Sigmoid colon (tissue), 6 donors: ENCODE measurements at regions not wholly inside any gene's neighbourhood (a gene's known extent, or its start where the extent isn't known, plus 50 kb on each side); places are given as distances from the start of the nearest gene placed in this dataset.
"Not testable (repeated sequence)": the region's sequence is repeated elsewhere in the genome, so short reads cannot be mapped to it uniquely, and the experiment has no call there.

Source experiments
- DNase-seq: peaks from one replicate; pipeline ENCODE4 v3.0.0-alpha.2; 2019
- H3K27ac ChIP-seq, 4 donors: fragments of 200-600 bp; sonication (generic); one replicate each; pipeline ENCODE4 v1.5.1; 2016 to 2019; ENCODE audit warnings: mild to moderate bottlenecking in 1 of 4
- H3K27me3 ChIP-seq, 3 donors: fragments of 200-600 bp; sonication (generic); one replicate each; pipeline ENCODE4 v1.5.1; 2019; ENCODE audit warnings: mild to moderate bottlenecking in 1 of 3
- H3K36me3 ChIP-seq, 4 donors: fragments of 200-600 bp; sonication (generic); one replicate each; pipeline ENCODE4 v1.5.1; 2016 to 2019
- H3K4me1 ChIP-seq, 4 donors: fragments of 200-600 bp; sonication (generic); one replicate each; pipeline ENCODE4 v1.5.1; 2017 to 2019
- H3K4me3 ChIP-seq, 4 donors: fragments of 200-600 bp; sonication (generic); one replicate each; pipeline ENCODE4 v1.5.1; 2017 to 2019; ENCODE audit warnings: mild to moderate bottlenecking in 2 of 4, moderate library complexity in 1 of 4
- H3K9me3 ChIP-seq, 4 donors: fragments of 200-600 bp in 3 of 4; sonication (generic) in 3 of 4; one replicate each; pipeline versions ENCODE4 v1.5.1 to v1.6.1; 2013 to 2019
- CTCF ChIP-seq, 4 experiments: fragments of 450-650 bp in 3 of 4; fragments of 200-600 bp in 1 of 4; IDR thresholded peaks; one replicate each; pipeline ENCODE4 v1.5.1; 2016 to 2019; ENCODE audit warnings: antibody characterized with exemption in 4 of 4, mild to moderate bottlenecking in 3 of 4, moderate library complexity in 2 of 4
- EP300 ChIP-seq, 4 donors: sonication (generic); formaldehyde crosslinking; IDR thresholded peaks; one replicate each; pipeline ENCODE4 v1.6.1; 2017; ENCODE audit warnings: antibody characterized with exemption in 4 of 4
- POLR2A ChIP-seq, 2 donors: fragments of 450-650 bp; IDR thresholded peaks; one replicate each; pipeline ENCODE4 v1.6.1; 2016; ENCODE audit warnings: antibody characterized with exemption in 2 of 2, mild to moderate bottlenecking in 2 of 2, moderate library complexity in 2 of 2
- POLR2AphosphoS5 ChIP-seq, 4 donors: sonication (generic); formaldehyde crosslinking; IDR thresholded peaks; one replicate each; pipeline ENCODE4 v1.6.1; 2017; ENCODE audit warnings: antibody characterized with exemption in 4 of 4
- WGBS, 2 donors: extraction: QIAGEN DNeasy Blood & Tissue Kit; methylation state at CpG; one replicate each; pipeline ENCODE4 v1.1.7; 2013; 5-methylcytosine and 5-hydroxymethylcytosine counted together
- intact Hi-C: fragments of 100-400 bp; cut with DNase I; formaldehyde crosslinking; loops from one replicate; pipeline ENCODE4 v1.15.1; 2023
- donor health status: healthy with polysubstance abuse.
- donor health status: healthy.

DNA sequence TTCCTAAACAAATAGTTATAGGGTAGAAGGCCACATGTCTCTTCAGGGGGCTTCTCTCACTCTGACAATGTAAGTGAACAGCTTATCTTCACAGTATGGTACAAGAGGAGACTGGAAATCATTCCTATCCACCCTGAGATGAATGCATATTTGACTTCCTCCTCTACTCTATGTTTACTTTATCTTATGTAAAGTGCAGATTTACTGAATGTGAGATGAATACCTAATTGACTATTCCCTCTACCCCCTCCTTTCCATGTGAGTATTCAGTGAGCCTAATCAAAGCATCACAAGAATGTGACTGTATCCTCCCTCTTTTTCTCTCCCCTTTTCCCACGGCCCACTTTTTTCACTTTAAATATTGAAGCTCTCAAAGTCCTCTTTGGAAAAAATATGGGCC, 132.5 kb downstream of the BACH1 start:
- H3K4me1 ChIP-seq = no peaks in the 10 kb centered on the region
- TF ChIP-seq POLR2A (IDR thresholded peaks at IDR 0.05) (no peak), CTCF (IDR thresholded peaks at IDR 0.05) (no peak), POLR2AphosphoS5 (IDR thresholded peaks at IDR 0.05) (no peak), EP300 (IDR thresholded peaks at IDR 0.05) (no peak)
- H3K27ac ChIP-seq = no peak overlapping the region
- 68 to 73% methylated on average over 1 of the region's 1 CpG for WGBS, 2 donors
- H3K36me3 ChIP-seq = no peaks in the 10 kb centered on the region
- DNase-seq = no peak
- intact Hi-C loops = no loop called here
- no peaks in the 10 kb centered on the region for H3K9me3 ChIP-seq
- H3K4me3 ChIP-seq = no peak overlapping the region
- no peaks in the 10 kb centered on the region for H3K27me3 ChIP-seq

GRCh38 chr21:29431680-29432079, 133.0 kb downstream of the BACH1 start:
- Histone ChIP-seq H3K9me3 (no peaks in the 10 kb centered on the region), H3K27me3 (no peaks in the 10 kb centered on the region), H3K27ac (no peak overlapping the region), H3K4me3 (no peak overlapping the region), H3K36me3 (no peaks in the 10 kb centered on the region), H3K4me1 (no peaks in the 10 kb centered on the region)
- WGBS, 2 donors = 95% methylated on average over 5 of the region's 5 CpGs
- intact Hi-C loops = no loop called here
- no peak for DNase-seq
- no peak for TF ChIP-seq EP300 (IDR thresholded peaks at IDR 0.05)
- no peak for TF ChIP-seq CTCF (IDR thresholded peaks at IDR 0.05)
- no peak for TF ChIP-seq POLR2A (IDR thresholded peaks at IDR 0.05)
- TF ChIP-seq POLR2AphosphoS5 (IDR thresholded peaks at IDR 0.05) = no peak

DNA sequence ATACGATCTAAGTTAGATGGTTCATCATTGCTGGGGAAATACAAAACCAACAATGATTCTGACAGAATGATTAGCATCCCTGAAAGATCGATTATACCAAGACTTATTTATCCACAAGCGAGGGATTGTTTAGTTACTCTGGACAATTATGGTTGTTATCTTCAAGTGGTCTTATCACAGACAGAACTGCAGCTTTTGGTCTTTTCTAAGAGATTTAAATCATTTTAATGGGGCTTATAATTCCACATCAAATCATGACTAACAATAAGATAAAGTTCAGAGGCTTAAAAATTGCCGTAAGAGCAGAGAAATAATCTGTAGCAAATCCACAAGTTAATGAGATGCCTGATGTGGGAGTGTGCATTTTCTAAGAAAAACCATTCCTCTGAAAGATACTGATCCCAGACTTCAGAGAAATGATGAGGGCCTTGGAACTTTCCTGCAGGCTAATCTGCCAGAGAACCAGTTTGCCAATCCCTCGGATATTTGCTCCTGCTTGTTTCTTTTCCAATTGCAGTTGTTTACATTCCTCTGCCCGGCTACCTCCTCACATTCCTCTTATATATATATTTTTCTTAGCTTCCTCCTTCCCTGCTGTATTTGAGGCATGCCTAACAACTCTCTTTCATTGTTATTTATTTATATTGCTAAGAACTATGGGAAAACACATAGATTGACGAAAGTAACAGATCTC, 134.8 kb downstream of the BACH1 start:
- TF ChIP-seq POLR2AphosphoS5 (IDR thresholded peaks at IDR 0.05) = no peak
- no peak for TF ChIP-seq EP300 (IDR thresholded peaks at IDR 0.05)
- TF ChIP-seq POLR2A (IDR thresholded peaks at IDR 0.05) = no peak
- TF ChIP-seq CTCF (IDR thresholded peaks at IDR 0.05) = no peak
- intact Hi-C loops = no loop called here
- no peak overlapping the region for H3K27ac ChIP-seq

GRCh38 chr21:29434081-29434480, 135.4 kb downstream of the BACH1 start:
- H3K36me3 ChIP-seq = no peaks in the 10 kb centered on the region
- 74 to 76% methylated on average over 7 of the region's 7 CpGs for WGBS, 2 donors
- no peak for DNase-seq
- H3K27me3 ChIP-seq = no peaks in the 10 kb centered on the region
- H3K4me1 ChIP-seq = no peaks in the 10 kb centered on the region
- no peak for TF ChIP-seq POLR2AphosphoS5 (IDR thresholded peaks at IDR 0.05)
- no peak for TF ChIP-seq CTCF (IDR thresholded peaks at IDR 0.05)
- TF ChIP-seq EP300 (IDR thresholded peaks at IDR 0.05) = no peak
- TF ChIP-seq POLR2A (IDR thresholded peaks at IDR 0.05) = no peak
- H3K27ac ChIP-seq = no peak overlapping the region
- intact Hi-C loops = no loop called here
- H3K9me3 ChIP-seq = no peaks in the 10 kb centered on the region
- no peak overlapping the region for H3K4me3 ChIP-seq

More for the DNA sequence above, 134.8 kb downstream of the BACH1 start:
- no peak overlapping the region for H3K4me3 ChIP-seq
- no peaks in the 10 kb centered on the region for H3K4me1 ChIP-seq
- DNase-seq = no peak
- no peaks in the 10 kb centered on the region for H3K36me3 ChIP-seq
- WGBS, 2 donors = 69 to 74% methylated on average over 7 of the region's 7 CpGs
- H3K9me3 ChIP-seq = no peaks in the 10 kb centered on the region
- no peaks in the 10 kb centered on the region for H3K27me3 ChIP-seq

- WGBS, 2 donors = 95 to 97% methylated on average over 2 of the region's 2 CpGs
- H3K27ac ChIP-seq, H3K36me3 ChIP-seq, intact Hi-C loops, H3K4me1 ChIP-seq, H3K4me3 ChIP-seq, H3K27me3 ChIP-seq, H3K9me3 ChIP-seq, DNase-seq: not testable (repeated sequence)
These were observed 136.3 kb downstream of the BACH1 start for GRCh38 chr21:29434982-29435381.
